HG03025 (cell line): ENCODE measurements at regions not wholly inside any gene's neighbourhood (a gene's known extent, or its start where the extent isn't known, plus 50 kb on each side); places are given as distances from the start of the nearest gene placed in this dataset.

Experiments
- ATAC-seq: cut with Tn5 transposase; IDR thresholded peaks from one replicate; pipeline ENCODE4 v1.9.1; 2021; ENCODE audit warnings: mild to moderate bottlenecking, moderate library complexity; ENCODE audit not compliant: unreplicated experiment, low FRiP score

GRCh38 chr18:73869182-73869581 is 278.5 kb downstream of the FBXO15 start:
- ATAC-seq, result no peak

GRCh38 chr18:73861771-73862170 is 285.9 kb downstream of the FBXO15 start:
- ATAC-seq, result no peak

GRCh38 chr18:73859837-73860397 is 287.7 kb downstream of the FBXO15 start:
- ATAC-seq, result no peak

- no peak for ATAC-seq
Measured at GRCh38 chr18:73852789-73853549, 294.7 kb downstream of the FBXO15 start.

GRCh38 chr18:73850782-73851181 is 296.9 kb downstream of the FBXO15 start:
- no peak for ATAC-seq

GRCh38 chr18:73848656-73849055 is 299.0 kb downstream of the FBXO15 start:
- no peak for ATAC-seq

GRCh38 chr18:73843455-73843854 is 304.2 kb downstream of the FBXO15 start:
- ATAC-seq, result no peak

GRCh38 chr18:73842795-73843394 is 304.7 kb downstream of the FBXO15 start:
- peak; percentile 68 for ATAC-seq

GRCh38 chr18:73841661-73842060 is 306.0 kb downstream of the FBXO15 start:
- ATAC-seq, result no peak

- ATAC-seq, result no peak
Measured at GRCh38 chr18:73840319-73840945, 307.2 kb downstream of the FBXO15 start.

- no peak for ATAC-seq
Measured at GRCh38 chr18:73839441-73839840, 308.2 kb downstream of the FBXO15 start.

- no peak for ATAC-seq
Measured at GRCh38 chr18:73838107-73838506, 309.5 kb downstream of the FBXO15 start.

GRCh38 chr18:73835656-73836364 is 311.8 kb downstream of the FBXO15 start:
- no peak for ATAC-seq

- ATAC-seq, result no peak
Measured at GRCh38 chr18:73835039-73835438, 312.6 kb downstream of the FBXO15 start.

- no peak for ATAC-seq
Measured at GRCh38 chr18:73831688-73832087, 315.9 kb downstream of the FBXO15 start.

GRCh38 chr18:73829146-73829545 is 318.5 kb downstream of the FBXO15 start:
- ATAC-seq, result no peak

- no peak for ATAC-seq
Measured at GRCh38 chr18:73827801-73828200, 319.8 kb downstream of the FBXO15 start.

GRCh38 chr18:73826098-73826497 is 321.5 kb downstream of the FBXO15 start:
- no peak for ATAC-seq

- no peak for ATAC-seq
Measured at GRCh38 chr18:73824671-73825070, 323.0 kb downstream of the FBXO15 start.

- no peak for ATAC-seq
Measured at GRCh38 chr18:73812423-73812822, 335.2 kb downstream of the FBXO15 start.
